GM19324 (cell line): ENCODE measurements at regions not wholly inside any gene's neighbourhood (a gene's known extent, or its start where the extent isn't known, plus 50 kb on each side); places are given as distances from the start of the nearest gene placed in this dataset.
"Not testable (repeated sequence)": the region's sequence is repeated elsewhere in the genome, so short reads cannot be mapped to it uniquely, and the experiment has no call there.

ENCODE experiments used
- ATAC-seq: cut with Tn5 transposase; IDR thresholded peaks from one replicate; pipeline ENCODE4 v1.9.1; 2021; ENCODE audit warnings: mild to moderate bottlenecking, moderate library complexity; ENCODE audit not compliant: unreplicated experiment, low FRiP score

- no peak for ATAC-seq
Observed at GRCh38 chr4:125262502-125262901, 52.3 kb upstream of the FAT4 start.

- no peak for ATAC-seq
Observed at GRCh38 chr4:125262079-125262478, 52.7 kb upstream of the FAT4 start.

DNA sequence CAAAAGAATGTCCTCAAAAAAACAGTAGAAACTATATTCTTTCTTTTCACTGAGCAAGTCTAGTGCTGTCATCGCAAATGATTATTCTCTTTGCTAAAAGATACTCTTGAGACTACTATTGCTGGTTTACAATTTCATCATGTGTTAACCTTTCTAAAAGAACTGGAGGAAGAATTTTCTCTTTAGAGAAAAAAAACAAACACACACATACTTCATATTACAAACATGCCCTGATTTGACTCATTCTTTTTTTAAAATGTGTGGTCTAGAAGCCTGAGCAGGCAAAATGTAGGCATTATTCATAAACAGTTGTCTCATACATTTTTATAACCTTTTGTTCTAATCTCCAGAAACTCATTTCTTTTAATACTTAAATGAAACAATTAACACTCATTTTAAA lies 60.6 kb upstream of the FAT4 start:
- ATAC-seq = no peak

DNA sequence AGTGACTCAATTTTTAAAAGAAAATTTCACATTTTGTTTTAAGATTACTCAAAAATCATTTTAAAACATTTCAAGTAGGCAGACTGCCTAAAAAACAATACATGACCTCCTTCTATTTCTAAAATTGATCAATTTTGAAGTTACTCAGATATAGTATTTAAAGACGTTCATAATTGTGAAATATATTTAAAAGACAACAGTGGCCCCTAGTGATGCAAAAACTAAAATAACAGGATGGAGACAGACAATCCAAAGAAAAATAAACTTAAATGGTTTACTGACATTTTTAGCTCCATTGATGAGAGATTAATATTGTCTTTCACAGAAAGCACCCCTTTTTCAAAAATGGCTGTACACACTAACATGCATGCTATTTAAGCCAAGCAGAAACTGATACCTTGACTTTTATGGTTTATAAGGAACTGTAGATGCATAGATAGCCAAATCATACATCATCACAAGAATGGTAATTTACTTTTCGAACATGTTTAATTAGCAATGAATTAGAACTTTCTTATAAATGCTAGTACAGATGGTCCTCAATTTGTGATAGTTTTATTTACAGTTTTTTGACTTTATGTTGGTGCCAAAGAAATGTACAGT lies 69.8 kb upstream of the FAT4 start:
- no peak for ATAC-seq

- no peak for ATAC-seq
Observed at GRCh38 chr4:125243789-125244397, 70.9 kb upstream of the FAT4 start.

GRCh38 chr4:125235971-125236370 lies 78.8 kb upstream of the FAT4 start:
- no peak for ATAC-seq

GRCh38 chr4:125231661-125232060 lies 83.1 kb upstream of the FAT4 start:
- no peak for ATAC-seq

GRCh38 chr4:125229596-125230058 lies 85.1 kb upstream of the FAT4 start:
- ATAC-seq = no peak

GRCh38 chr4:125225806-125226205 lies 88.9 kb upstream of the FAT4 start:
- no peak for ATAC-seq

GRCh38 chr4:125200556-125200955 lies 114.2 kb upstream of the FAT4 start:
- ATAC-seq = no peak

GRCh38 chr4:125198916-125199315 lies 115.8 kb upstream of the FAT4 start:
- ATAC-seq = no peak

DNA sequence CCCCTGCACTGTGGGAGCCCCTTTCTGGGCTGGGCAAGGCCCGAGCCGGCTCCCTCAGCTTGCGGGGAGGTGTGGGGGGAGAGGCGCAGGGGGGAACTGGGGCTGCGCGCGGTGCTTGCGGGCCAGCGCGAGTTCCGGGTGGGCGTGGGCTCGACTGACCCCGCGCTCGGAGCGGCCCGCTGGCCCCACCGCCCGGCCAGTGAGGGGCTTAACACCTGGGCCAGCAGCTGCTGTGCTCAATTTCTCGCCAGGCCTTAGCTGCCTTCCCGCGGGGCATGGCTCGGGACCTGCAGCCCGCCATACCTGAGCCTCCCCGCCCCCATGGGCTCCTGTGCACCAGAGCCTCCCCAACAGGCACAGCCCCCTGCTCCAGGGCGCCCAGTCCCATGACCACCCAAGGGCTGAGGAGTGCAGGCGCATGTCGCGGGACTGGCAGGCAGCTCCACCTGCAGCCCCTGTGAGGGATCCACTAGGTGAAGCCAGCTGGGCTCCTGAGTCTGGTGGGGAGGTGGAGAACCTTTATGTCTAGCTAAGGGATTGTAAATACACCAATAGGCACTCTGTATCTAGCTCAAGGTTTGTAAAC lies 122.8 kb upstream of the FAT4 start:
- not testable (repeated sequence) for ATAC-seq

DNA sequence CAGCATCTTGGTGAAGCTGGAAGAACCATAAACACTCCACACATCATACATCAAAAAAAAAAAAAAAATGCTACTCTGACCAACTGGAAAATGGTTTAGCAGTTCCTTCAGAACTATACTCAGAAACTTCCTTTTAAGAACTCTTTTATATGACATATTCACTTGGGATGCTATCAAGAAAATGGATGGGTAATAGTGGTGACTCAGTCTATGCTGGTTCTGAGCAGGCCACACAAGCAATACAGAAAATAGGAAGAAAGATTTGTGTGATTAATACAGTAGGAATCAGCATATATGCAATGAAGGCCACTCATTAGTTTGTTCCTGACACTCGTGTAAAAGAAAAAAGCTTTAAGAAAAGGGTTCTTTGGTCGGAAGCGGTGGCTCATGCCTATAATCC lies 123.5 kb upstream of the FAT4 start:
- ATAC-seq = no peak

DNA sequence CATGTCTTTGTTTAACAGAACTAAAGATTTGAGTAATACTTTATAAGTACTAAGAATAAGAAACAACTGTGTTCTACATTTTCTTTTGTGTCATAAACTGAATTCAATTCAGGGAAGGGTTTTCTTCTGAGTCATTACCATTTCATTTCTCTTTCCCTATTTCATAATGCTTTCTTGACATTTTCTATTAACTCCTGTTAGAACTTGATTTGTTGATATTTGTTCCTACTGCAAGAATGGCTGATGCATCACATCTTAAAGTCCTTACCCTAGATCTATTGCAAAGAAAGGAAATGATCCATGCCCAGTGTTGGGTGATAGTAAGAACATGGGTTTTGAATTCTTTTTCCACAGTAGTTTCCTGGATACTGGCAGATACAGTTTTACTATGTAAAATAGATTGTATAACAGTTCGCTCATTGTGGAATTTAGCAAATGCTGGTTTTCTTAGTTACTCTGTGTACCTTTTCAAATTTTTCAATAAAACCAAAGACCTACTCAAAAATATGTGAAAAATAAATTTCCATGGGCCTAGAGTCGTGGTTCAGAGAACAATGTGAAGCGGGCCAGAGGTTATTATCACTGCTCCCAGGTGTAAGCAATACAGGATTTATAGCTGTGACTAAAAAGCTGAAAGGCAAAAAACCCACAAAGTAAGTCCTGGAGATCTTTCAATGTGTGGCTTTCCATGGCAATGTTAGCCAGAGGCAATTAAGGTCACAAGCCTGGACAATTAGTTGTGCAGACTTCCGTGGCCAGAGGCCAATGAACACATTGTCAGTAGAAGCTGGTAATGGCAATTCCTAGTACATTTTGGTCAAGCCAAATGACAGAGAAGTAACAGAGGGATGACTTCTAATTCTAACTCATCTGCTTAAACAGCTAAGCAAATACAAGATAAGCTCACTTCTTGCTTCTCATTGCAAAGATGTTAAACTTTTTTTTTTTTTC lies 127.3 kb upstream of the FAT4 start:
- ATAC-seq = no peak

DNA sequence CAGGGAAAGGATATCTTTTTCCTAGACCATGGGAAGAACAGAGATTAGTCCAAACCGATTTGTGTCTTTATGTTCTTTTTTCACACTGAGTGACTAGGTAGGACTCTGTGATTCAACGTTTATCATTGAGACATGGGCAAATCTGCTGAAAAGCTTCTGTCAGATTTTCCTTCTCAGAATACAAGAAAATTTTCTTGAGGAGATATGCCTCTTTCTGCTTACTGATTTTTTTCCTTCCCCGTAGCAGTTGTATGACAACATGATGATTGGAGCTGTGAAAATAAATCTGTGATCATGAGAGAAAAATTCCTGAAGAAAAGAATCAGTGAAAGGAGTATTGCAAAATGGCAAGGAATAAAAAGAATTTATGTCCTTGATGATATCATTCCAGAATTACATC lies 130.6 kb upstream of the FAT4 start:
- ATAC-seq = no peak

- ATAC-seq = no peak
Observed at GRCh38 chr4:125181804-125182203, 133.0 kb upstream of the FAT4 start.

DNA sequence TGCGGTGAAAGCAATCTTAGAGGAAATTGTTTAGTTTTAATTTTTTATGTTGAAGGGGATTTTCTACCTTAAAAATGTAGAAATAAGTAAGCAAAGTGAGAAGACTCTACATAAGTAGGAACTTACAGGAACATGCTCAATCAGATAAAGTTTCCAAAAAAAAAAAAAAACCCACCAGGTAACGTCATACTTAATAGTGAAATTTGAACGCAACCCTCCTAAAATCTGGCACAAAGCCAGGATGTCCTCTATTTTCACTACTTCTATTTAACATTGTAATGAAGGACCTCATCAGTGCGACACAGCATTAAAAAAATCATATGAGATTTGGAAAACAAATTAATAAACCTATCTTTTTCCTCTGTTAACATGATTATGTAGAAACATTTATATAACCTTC lies 135.0 kb upstream of the FAT4 start:
- no peak for ATAC-seq

GRCh38 chr4:125169192-125169591 lies 145.6 kb upstream of the FAT4 start:
- ATAC-seq = no peak

DNA sequence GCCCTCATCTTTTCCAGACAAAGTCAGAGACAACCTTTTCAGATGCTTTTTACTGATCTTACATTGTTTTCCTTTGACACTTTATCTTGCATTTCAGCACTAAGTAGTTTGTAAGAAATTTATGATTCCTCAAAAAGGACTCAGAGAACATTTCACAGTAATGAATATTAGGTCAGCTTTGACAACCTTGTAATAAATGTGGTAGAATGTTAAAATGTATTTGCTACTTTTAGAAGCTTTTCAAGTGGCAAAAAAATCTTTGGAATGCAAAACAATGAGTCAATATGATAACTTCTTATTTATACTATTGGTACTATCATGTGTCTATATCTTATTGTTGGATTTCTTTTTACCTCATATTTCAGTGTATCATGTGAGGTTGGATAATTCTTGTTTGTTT lies 146.2 kb upstream of the FAT4 start:
- ATAC-seq = no peak

DNA sequence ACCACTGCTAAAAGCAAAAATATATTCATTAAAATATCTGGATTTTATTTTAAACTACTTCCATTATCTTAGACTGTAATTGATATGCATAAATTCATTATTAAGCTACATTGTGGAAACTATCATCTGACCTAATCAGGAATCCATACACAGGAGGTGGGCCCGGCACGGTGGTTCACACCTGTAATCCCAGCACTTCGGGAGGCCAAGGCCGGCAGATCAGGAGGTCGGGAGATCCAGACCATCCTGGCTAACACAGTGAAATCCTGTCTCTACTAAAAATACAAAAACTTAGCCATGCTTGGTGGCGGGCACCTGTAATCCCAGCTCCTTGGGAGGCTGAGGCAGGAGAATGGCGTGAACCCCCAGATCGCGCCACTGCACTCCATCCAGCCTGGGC lies 148.7 kb upstream of the FAT4 start:
- ATAC-seq = not testable (repeated sequence)

- ATAC-seq = no peak
Observed at GRCh38 chr4:125159001-125159400, 155.8 kb upstream of the FAT4 start.
